Amniotic epithelial cell (primary cell): ENCODE measurements at regions not wholly inside any gene's neighbourhood (a gene's known extent, or its start where the extent isn't known, plus 50 kb on each side); places are given as distances from the start of the nearest gene placed in this dataset.
A peak's percentile ranks its signal among the peaks of the same experiment; 100 is the strongest.

Experiments
- DNase-seq: peaks from one replicate; pipeline ENCODE4 v3.0.0-alpha.2; 2010; ENCODE audit warnings: low read depth

GRCh38 chr14:100438678-100439592 is 115.8 kb downstream of the SLC25A47 start:
- DNase-seq: peak; percentile 86

- DNase-seq: peak; percentile 73
Observed at GRCh38 chr14:100439781-100440180, 116.6 kb downstream of the SLC25A47 start.

- peak; percentile 77 for DNase-seq
Observed at GRCh38 chr14:100440207-100440631, 117.1 kb downstream of the SLC25A47 start.

DNA sequence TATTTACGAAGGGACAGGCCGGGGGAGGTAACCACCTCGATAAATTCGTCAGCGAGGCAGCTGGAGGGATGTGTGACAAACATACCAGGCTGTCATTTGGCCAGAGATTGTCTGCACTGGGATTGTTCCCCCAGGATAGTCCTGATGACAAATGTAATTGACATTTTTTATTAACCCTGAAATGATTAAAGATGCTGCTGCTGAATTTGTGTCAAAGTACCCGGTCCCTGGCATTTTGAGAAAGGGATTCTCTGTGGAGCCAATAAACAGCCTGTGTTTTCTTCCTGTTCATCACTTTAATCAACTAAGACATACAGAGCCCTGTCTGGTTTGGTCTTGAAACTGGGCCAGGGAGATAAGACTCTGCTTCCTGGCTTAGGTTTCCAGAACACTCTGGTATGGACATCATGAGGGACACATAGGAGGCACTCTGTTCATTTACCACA is 117.6 kb downstream of the SLC25A47 start:
- peak; percentile 71 for DNase-seq

DNA sequence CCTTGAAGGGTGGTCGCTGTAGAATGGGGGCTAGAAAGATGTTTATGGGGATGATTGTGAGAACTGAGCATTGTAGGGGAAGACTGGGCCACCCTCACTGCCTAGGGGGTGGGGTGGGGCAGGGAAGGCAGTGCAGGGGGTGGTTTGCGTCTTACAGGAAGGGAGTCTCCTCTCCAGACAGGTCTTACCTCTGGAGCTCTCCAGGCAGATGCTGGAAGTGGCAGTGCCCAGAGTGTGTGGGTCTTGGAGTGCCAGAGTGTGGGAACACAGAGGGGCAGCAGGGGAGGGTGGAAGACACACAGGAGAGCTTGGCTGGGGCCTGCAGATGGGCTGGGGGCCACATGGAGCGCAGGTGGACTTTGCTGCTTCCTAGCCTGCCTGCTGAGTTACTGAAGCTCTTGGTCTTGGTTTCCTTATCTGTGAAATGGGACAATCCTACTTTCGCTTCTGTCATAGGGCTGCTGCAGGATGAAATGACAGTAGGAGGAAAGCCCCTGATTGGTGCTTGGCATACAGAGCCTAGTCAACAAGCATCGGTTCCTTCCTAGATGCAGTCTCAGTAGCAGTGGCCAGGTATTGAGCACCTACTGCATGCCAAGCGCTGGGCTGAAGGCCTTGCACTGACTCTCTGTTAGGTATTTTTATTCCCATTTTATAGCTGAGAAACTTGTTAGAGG is 118.3 kb downstream of the SLC25A47 start:
- no peak for DNase-seq

DNA sequence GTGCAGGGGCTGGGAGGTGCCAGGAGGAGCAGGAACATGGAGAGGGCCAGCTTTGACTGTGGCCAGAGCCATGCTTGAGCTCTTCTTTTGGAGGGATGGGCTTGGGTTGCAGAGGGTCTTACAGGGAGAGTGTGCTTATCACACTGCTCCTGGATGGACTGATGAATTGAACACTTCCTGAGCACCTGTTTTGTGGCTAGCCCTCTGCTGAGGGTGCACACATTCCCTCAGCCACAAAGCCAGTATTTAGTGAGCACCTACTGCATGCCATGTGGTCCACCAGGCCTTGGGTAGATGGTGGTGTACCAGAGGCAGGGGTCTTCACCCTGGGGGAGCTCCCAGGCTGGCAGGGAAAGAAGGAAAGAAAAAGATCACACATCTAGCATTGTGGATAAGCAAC is 118.9 kb downstream of the SLC25A47 start:
- DNase-seq: no peak

DNA sequence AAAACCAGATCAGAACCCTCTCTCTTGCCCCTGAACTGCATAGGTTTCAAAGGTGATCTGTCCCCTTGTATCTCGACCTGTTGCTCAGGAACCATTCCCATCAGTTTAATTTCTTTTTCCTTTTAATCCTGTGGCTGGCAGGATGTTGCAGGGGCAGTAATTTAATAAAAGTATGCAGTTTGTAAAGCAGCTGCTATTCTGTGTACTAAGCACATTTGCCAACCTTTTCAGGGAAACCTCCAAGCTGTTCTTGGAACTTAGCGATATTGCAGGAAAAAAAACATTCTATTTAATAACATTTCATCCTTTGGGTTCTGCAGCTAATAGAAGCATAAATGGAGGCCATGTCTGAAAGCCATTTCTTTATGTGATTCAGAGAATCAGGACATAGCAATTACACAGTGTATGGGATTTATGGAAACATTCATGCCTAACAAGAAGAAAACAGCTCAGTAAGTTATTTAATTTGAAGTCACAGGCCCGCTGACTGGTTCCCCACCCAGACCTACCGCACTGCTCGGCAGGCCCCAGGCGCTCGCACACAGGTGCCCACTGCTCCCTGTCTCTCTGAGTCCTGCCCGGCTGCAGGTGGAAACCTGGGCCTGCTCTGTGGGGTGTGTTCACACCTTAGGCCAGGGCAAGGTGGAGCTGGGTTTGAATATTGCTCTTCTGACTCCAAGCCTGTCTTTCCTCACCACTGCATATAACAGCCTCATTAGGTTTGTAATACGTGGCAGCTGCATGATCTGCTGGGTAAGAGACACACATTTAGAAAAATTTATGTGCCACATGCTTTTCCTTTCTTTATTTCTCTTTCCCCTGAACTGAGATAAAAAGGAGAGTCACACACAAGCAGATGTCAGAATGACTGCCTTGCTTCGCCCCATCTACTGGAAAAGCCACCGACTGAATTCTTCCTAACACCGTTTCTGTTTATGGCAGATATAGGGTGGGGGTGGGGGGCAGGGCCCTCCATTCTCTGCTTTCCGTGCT is 119.7 kb downstream of the SLC25A47 start:
- DNase-seq: no peak

DNA sequence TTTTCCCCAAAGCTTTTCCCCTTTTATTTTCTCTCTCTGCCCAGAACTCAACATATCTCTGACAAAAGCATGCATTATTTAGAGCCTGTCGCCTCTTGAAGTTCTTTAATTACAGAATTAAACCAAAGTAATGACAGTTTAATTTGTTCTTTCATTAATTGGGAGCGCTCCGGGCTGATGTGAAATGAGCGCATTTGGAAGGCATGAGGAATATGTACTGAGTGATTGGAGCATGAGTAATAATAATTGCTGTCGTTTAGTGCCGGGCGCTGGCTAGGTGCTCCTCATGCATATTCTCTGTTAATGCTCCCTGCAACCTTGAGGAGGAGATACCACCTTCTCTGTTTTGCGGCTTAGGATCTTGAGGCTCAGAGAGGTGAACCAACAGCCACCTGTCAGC is 120.5 kb downstream of the SLC25A47 start:
- peak; percentile 51 for DNase-seq

- no peak for DNase-seq
Observed at GRCh38 chr14:100445436-100446088, 122.4 kb downstream of the SLC25A47 start.

DNA sequence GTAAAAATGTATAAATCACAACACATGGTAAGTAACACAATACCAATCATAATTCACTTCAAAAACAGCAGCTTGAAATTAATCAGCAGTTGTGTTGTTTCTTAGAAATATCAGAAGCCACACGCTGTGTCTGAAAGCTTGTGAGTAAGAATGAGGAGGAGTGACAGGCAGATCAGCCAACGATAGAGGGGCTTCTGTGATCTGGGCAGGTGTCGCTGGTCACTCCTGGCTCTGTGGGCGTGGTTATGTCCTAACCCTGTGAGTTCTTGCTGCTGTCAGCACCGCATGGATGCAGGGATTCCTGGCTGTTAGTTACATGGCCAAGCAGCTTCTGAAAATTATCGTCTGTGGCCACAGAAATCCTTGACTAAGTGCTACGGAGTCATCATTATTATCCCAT is 123.4 kb downstream of the SLC25A47 start:
- peak; percentile 24 for DNase-seq

GRCh38 chr14:100448376-100448775 is 125.2 kb downstream of the SLC25A47 start:
- DNase-seq: no peak

GRCh38 chr14:100449225-100449987 is 126.3 kb downstream of the SLC25A47 start:
- no peak for DNase-seq

DNA sequence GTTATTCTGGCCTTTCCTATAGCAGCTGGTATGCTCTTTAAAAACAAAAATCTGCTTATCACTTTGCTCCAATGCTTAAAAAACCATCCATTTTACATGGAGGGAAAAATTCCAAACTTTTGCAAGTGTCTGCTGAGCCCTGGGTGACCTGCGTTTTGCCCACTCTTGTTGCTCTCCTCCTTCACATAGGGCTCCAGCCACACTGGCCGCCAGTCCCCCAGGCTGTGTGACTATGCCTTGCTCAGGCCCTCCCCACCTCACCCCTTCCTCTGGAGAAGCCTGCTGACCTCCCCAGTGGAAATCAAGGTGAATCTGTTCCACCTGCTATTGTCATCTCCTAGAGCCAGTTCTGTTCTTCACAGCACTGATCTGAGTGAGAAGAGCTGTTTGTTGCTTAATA is 126.9 kb downstream of the SLC25A47 start:
- DNase-seq: no peak

- no peak for DNase-seq
Observed at GRCh38 chr14:100450736-100451135, 127.6 kb downstream of the SLC25A47 start.

GRCh38 chr14:100451264-100451663 is 128.1 kb downstream of the SLC25A47 start:
- no peak for DNase-seq

GRCh38 chr14:100453930-100454329 is 130.8 kb downstream of the SLC25A47 start:
- no peak for DNase-seq

GRCh38 chr14:100454437-100454836 is 131.3 kb downstream of the SLC25A47 start:
- no peak for DNase-seq

DNA sequence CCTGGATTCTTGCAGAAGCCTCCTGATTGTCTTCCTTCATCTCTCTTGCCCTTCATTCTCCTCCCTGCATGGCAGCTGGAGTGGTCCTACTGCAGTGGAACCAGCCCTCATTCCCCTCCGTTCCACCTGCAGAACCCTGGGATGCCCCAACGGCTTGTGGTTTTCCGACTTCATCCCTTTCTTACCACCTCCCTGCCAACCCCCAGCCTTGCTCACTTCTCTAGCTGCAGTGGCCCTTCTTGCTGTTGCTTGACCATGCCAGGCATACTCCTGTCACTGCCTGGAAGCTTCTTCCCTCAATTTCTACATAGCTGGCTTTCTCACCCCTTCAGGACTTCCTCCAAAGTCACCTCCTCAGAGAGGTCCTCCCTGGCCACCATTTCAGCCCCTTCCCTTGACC is 123.3 kb downstream of the BEGAIN start:
- DNase-seq: no peak

DNA sequence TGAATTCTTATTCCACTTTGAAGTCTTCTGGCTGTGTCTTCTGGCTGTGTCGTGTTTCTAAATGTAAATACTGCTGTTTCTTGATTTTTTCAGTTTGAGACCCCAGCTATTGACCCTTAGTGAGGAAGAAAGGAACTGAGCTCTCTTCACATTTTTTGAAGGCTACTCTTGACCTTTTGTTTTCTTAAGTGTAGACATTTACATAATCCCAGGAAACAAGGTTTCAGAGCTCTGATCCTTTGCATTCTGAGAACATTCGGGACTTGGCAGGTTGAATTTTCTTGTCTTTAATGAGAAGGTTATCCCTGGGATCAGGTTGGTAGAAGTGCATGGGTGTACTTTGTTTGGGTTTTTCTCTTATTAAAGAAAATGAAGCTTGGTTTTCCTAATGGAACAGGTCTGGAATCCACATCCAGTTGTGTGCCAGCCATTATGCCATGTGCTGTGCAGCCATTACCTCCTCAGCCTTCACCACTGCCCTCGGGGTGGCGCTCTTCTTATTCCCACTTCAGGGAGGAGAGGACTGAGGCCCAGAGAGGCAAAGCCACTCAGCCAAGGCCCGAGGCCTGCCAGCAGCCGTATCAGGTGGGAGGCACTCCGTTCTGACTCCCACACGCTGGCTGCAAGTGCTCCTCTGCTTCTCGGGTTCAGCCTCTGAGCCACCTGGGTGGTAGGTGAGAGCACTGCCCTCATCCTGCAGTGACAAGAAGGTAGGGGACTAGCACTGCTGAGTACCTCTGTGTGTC is 120.9 kb downstream of the BEGAIN start:
- no peak for DNase-seq
